Endothelial cell (in vitro differentiated cells): ENCODE measurements at regions not wholly inside any gene's neighbourhood (a gene's known extent, or its start where the extent isn't known, plus 50 kb on each side); places are given as distances from the start of the nearest gene placed in this dataset.

Source experiments
- DNase-seq: peaks from one replicate; pipeline ENCODE4 v3.0.0; 2021; ENCODE audit warnings: low spot score
- H3K27ac Mint-ChIP-seq: one replicate; pipeline ENCODE4 v1.8.0; 2021; ENCODE audit warnings: mixed read lengths, inconsistent platforms; ENCODE audit not compliant: unreplicated experiment
- H3K27me3 Mint-ChIP-seq: one replicate; pipeline ENCODE4 v1.8.0; 2021; ENCODE audit warnings: mild to moderate bottlenecking, moderate library complexity, mixed read lengths, inconsistent platforms; ENCODE audit not compliant: unreplicated experiment
- H3K36me3 Mint-ChIP-seq: one replicate; pipeline ENCODE4 v1.8.0; 2021; ENCODE audit warnings: mild to moderate bottlenecking, low read depth, mixed read lengths, inconsistent platforms; ENCODE audit not compliant: unreplicated experiment
- H3K4me1 Mint-ChIP-seq: one replicate; pipeline ENCODE4 v1.8.0; 2021; ENCODE audit warnings: mild to moderate bottlenecking, mixed read lengths, inconsistent platforms; ENCODE audit not compliant: unreplicated experiment
- H3K4me3 Mint-ChIP-seq: one replicate; pipeline ENCODE4 v1.8.0; 2021; ENCODE audit warnings: mild to moderate bottlenecking, mixed read lengths, inconsistent platforms; ENCODE audit not compliant: unreplicated experiment
- H3K9me3 Mint-ChIP-seq: one replicate; pipeline ENCODE4 v1.8.0; 2021; ENCODE audit warnings: mixed read lengths, inconsistent platforms; ENCODE audit not compliant: unreplicated experiment
- CTCF ChIP-seq: fragments of 200-600 bp; sonication (generic); IDR thresholded peaks from one replicate; pipeline ENCODE4 v1.5.0; 2021; ENCODE audit warnings: antibody characterized with exemption; ENCODE audit not compliant: unreplicated experiment

GRCh38 chr6:21981235-21981833, 315.5 kb downstream of the PRL start:
- TF ChIP-seq CTCF = no peak
- Mint-ChIP-seq H3K27me3 (peaks cover 6% of the 10 kb centered on the region), H3K36me3 (peaks cover 39% of the 10 kb centered on the region), H3K27ac (peak overlapping the region; percentile 73), H3K4me1 (peaks cover 21% of the 10 kb centered on the region), H3K4me3 (peak overlapping the region; percentile 83), H3K9me3 (peaks cover 17% of the 10 kb centered on the region)
- no peak for DNase-seq

DNA sequence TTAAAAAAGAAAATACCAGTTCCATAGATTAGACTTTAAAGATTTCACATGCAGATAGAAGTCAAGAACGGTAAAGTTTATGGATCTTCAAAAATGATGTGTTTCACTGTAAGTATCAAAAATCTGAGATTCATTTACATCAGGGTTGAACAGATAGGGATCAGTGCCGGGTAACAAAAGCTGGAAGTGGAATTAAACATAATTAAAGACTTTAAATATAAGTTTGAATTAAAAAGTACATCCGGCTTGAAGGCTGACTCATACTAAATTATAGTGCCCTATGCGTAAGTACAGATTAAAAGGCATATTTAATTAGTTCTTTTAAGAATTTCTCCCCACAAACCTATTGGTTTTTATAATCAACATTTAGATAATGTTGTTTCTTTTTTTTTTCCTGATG, 312.7 kb downstream of the PRL start:
- H3K9me3 Mint-ChIP-seq = peaks cover 17% of the 10 kb centered on the region
- peaks cover 5% of the 10 kb centered on the region for H3K27me3 Mint-ChIP-seq
- H3K36me3 Mint-ChIP-seq = peaks cover 28% of the 10 kb centered on the region
- DNase-seq = no peak
- no peak for TF ChIP-seq CTCF
- H3K27ac Mint-ChIP-seq = no peak overlapping the region
- H3K4me3 Mint-ChIP-seq = no peak overlapping the region
- peaks cover 37% of the 10 kb centered on the region for H3K4me1 Mint-ChIP-seq

- Mint-ChIP-seq H3K4me1 (peaks cover 37% of the 10 kb centered on the region), H3K27me3 (peaks cover 5% of the 10 kb centered on the region), H3K36me3 (peaks cover 28% of the 10 kb centered on the region), H3K4me3 (no peak overlapping the region), H3K9me3 (peaks cover 17% of the 10 kb centered on the region), H3K27ac (no peak overlapping the region)
- no peak for TF ChIP-seq CTCF
- no peak for DNase-seq
Observed at GRCh38 chr6:21984561-21984960, 312.3 kb downstream of the PRL start.

GRCh38 chr6:21985904-21986303, 310.9 kb downstream of the PRL start:
- no peak for DNase-seq
- Mint-ChIP-seq H3K36me3 (peaks cover 15% of the 10 kb centered on the region), H3K9me3 (peaks cover 13% of the 10 kb centered on the region), H3K27ac (no peak overlapping the region), H3K27me3 (peaks cover 3% of the 10 kb centered on the region), H3K4me1 (peaks cover 28% of the 10 kb centered on the region), H3K4me3 (no peak overlapping the region)
- no peak for TF ChIP-seq CTCF

- Mint-ChIP-seq H3K27ac (no peak overlapping the region), H3K36me3 (peaks cover 11% of the 10 kb centered on the region), H3K4me3 (no peak overlapping the region), H3K9me3 (peaks cover 5% of the 10 kb centered on the region), H3K27me3 (peaks cover 3% of the 10 kb centered on the region), H3K4me1 (peaks cover 21% of the 10 kb centered on the region)
- TF ChIP-seq CTCF = no peak
- DNase-seq = no peak
Observed at GRCh38 chr6:21986703-21987102, 310.1 kb downstream of the PRL start.
